GM12873 (cell line): ENCODE measurements at regions not wholly inside any gene's neighbourhood (a gene's known extent, or its start where the extent isn't known, plus 50 kb on each side); places are given as distances from the start of the nearest gene placed in this dataset.

Experiments used
- TF ChIP-seq, protein P1 (sequence below): IDR thresholded peaks from 2 replicates; pipeline ENCODE4 v1.5.1; 2012; ENCODE audit warnings: low read depth, mild to moderate bottlenecking, moderate library complexity, low read length, control low read depth; ENCODE audit not compliant: insufficient read depth; ENCODE audit errors: missing control alignments

DNA sequence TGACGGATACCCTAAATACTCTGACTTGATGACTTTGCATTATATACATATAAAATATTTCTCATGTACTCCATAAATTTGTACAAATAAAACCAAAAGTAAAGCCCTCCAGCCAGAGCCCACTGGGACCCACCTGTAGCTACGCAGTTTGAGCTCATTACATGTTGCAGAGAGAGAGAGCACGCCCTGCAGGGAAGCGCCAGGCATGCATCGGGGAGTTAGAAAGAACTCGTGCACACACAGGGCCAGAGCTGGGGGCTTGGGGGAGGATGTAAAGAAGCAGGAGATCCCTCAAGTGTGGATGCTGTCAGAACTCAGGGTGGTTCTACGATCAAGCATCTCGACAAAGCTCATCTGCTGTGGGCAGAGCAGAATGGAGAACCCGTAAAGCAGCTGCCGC is 178.5 kb upstream of the RTL1 start:
- TF ChIP-seq, protein P1, sequence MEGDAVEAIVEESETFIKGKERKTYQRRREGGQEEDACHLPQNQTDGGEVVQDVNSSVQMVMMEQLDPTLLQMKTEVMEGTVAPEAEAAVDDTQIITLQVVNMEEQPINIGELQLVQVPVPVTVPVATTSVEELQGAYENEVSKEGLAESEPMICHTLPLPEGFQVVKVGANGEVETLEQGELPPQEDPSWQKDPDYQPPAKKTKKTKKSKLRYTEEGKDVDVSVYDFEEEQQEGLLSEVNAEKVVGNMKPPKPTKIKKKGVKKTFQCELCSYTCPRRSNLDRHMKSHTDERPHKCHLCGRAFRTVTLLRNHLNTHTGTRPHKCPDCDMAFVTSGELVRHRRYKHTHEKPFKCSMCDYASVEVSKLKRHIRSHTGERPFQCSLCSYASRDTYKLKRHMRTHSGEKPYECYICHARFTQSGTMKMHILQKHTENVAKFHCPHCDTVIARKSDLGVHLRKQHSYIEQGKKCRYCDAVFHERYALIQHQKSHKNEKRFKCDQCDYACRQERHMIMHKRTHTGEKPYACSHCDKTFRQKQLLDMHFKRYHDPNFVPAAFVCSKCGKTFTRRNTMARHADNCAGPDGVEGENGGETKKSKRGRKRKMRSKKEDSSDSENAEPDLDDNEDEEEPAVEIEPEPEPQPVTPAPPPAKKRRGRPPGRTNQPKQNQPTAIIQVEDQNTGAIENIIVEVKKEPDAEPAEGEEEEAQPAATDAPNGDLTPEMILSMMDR: no peak

DNA sequence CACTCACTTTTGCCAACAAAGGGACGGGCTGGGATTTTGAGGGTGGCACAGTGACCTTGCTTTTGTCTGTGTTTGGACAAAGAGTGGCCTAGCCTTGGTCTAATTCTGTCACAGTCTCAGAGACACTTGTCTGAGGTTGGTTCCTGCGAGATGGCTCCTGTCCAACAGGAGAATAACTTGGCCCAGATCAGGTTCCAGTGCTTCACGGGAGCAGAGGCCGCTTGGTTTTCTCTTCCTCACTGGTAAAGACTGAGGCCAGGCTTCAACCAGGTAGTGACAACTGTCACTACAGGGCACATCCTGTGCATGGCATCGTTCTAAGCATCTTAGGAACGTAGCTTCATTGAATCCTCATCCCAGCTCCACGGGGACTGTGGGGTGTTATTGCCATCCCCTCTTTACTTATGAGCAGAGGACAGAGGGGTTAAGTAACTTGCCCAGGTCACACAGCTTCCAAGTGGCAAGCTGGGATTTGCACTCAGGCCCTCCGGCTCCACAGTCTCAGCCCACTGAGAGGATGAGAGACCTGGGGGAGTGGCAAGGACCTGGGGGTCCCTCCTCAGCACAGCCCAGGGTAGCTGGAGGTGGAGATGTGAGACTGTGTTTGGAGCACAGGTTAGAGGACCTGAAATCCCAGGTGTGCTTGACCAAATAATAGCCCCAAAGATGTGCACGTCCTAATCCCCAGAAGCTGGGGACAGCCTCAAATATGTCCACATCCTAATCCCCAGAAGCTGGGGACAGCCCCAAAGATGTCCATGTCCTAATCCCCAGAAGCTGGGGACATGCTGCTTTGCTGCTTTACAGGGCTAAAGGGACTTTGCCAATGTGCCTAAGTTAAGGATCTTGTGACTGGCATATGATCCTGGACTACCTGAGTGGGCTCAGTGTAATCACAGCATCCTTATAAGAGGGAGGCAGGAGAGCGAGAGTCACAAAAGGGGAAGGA is 179.2 kb upstream of the RTL1 start:
- TF ChIP-seq, protein P1: no peak

DNA sequence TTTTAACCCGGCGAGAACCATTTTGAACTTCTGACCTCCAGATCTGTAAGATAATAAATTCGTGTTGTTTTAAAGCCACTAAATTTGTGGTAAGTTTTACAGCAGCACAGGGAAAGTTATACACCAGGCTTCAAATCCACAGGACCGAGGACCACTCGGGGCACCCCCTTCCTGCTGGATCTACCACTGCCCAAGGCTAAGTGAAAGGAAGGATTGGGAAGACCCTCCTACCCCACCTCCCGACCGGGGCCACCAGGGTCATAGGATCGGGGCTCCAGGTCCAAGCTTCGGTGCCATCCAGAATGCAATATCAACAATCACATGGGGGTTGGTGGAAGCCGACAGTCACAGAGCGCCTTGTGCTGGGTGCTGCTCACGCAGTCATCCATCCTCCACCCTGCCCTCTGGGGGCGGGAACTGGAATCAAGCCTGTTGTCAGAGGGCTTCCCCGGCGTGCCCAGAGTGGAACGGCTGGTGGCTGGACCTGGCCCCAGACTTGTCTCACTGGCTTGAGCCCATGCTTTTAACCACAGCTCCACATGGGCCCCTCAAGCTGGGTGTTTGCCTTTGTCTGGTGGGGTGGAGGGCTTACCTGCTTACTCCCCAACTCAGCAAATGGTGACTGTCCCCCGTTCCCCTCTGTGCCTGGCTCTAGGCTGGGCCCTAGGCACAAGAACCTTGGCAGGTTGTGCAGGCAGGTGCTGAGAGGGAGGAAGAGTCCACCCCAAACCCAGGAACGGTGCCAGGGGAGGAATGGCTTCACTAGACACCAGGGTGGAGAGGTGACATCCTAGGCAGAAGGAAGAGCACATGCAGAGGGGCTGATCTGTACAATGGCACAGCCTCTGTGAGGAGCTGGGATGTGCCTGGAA is 180.3 kb upstream of the RTL1 start:
- TF ChIP-seq, protein P1: peak; percentile 8

DNA sequence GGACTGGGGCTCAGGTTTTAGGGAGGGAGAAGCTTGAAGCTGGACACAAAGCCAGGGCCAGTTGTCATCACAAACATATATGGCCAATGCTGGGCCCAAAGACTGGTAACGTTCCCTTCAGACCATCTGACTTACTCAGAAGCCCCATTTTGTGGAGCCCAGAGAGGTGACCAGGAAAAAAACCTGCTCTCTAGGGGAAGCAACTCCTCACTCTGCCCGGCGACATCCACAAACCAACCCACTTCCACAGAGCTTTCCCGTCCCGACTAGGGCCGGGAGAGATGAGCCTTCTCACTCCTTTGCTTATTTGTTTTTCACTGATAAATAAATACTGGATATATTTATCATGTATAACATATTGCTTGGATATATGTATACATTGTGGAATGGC is 180.9 kb upstream of the RTL1 start:
- TF ChIP-seq, protein P1: no peak

DNA sequence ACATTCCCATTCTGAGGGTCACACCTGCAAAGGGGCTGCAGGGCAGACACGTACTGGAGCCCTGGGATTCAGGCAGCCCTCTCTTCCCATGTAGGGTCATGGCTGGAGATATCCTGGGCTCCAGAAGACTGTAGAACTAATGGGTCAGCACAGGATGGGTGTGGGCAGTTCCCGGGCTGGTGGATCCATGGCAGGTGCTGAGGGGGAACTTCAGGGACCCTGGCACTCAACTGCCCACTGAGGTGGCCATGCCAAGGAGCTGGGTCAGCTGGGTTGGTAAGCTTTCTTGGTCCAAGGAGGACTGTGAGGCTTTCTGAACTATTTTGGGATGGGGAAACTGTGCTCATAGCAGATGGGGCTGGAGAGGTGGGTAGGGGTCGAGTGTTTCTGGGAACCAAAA is 183.4 kb upstream of the RTL1 start:
- TF ChIP-seq, protein P1: no peak

DNA sequence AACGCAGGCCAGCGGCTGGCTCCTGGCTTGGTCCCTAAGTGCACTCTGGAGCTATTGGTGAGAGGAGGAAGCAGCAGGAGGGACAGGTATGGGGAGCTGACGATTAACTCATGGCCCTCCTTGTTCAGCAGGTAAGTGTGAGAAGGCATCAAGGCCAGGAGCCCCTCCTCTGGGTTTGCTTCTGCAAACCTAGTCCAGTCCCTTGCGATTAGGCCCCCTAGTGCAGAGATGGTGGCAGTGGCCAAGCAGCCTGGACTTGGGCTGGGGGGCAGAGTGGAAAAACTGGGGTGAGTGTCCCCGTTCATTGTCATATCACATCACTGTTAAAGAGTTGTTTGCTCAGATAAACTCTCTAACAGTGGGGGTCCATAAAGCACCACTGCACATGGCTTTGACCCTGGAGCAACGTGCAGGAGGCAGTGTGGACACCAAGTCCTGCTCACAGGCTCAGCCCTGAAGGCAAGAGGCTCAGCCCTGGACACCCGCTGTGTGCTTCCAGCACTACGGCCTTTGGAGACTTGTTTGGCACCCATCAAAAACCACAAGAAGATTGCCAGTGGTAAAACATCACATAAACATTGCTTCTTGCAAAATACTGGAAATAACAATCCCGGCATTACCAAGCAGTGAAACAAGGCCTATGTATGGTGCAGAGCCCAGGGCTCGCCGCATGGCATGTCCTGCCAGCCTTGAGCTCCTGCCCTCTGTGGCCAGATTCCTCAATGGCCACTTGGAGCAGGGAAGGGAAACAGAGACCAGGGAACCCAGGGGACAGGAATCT is 184.3 kb upstream of the RTL1 start:
- TF ChIP-seq, protein P1: no peak

DNA sequence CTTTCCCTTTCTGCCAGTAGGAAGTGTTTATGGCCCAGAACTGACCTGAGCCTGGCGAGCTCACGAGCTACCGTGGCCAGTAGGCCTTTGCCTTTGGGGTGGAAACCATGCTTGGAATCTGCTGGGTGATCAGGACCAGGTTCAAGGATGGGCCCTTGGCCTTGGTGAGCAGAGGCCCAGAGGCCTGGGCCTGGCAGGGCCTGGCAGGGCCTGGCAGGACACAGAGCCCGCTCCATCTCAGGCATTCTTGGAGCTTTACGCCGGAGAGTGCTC is 184.8 kb upstream of the RTL1 start:
- TF ChIP-seq, protein P1: no peak
